ENCODE measurements at regions not wholly inside any gene's neighbourhood (a gene's known extent, or its start where the extent isn't known, plus 50 kb on each side); places are given as distances from the start of the nearest gene placed in this dataset.

- no peak for DNase-seq (ENCODE audit: low spot score)
- TF ChIP-seq, protein P1, sequence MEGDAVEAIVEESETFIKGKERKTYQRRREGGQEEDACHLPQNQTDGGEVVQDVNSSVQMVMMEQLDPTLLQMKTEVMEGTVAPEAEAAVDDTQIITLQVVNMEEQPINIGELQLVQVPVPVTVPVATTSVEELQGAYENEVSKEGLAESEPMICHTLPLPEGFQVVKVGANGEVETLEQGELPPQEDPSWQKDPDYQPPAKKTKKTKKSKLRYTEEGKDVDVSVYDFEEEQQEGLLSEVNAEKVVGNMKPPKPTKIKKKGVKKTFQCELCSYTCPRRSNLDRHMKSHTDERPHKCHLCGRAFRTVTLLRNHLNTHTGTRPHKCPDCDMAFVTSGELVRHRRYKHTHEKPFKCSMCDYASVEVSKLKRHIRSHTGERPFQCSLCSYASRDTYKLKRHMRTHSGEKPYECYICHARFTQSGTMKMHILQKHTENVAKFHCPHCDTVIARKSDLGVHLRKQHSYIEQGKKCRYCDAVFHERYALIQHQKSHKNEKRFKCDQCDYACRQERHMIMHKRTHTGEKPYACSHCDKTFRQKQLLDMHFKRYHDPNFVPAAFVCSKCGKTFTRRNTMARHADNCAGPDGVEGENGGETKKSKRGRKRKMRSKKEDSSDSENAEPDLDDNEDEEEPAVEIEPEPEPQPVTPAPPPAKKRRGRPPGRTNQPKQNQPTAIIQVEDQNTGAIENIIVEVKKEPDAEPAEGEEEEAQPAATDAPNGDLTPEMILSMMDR (IDR thresholded peaks at IDR 0.05): no peak
- no peaks in the 10 kb centered on the region for H3K27me3 Mint-ChIP-seq (ENCODE audit: low read depth)
- H3K36me3 Mint-ChIP-seq (ENCODE audit: low read depth): no peaks in the 10 kb centered on the region
- no peak overlapping the region for H3K27ac Mint-ChIP-seq (ENCODE audit: unreplicated experiment)
- H3K4me3 Mint-ChIP-seq (ENCODE audit: unreplicated experiment): no peak overlapping the region
- no peaks in the 10 kb centered on the region for H3K9me3 Mint-ChIP-seq (ENCODE audit: low read depth)
- peaks cover 3% of the 10 kb centered on the region for H3K4me1 Mint-ChIP-seq (ENCODE audit: low read depth)
Measured at GRCh38 chr4:121248747-121249146, 84.6 kb upstream of the TNIP3 start.

DNA sequence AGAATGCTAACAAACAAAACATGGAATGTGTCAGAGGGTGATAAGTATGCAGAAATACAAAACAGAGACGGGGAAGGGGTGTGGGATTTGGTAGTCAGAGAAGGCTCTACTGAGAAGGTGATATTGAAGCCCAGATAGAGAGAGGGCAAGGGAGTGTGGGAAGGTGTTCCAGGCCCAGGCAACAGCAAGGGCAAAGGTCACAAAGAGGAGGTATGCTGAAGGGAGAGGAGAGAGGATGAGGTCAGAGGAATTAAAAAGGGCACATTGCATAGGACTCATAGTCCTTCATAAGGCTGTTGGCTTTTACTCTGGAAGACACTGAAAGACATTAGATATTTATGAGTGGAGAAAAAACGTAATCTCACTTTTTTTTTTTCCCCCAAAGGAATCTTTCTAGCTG, 82.6 kb upstream of the TNIP3 start:
- H3K36me3 Mint-ChIP-seq (ENCODE audit: low read depth): no peaks in the 10 kb centered on the region
- H3K27me3 Mint-ChIP-seq (ENCODE audit: low read depth): no peaks in the 10 kb centered on the region
- H3K9me3 Mint-ChIP-seq (ENCODE audit: low read depth): no peaks in the 10 kb centered on the region

GRCh38 chr4:121243485-121243884, 79.4 kb upstream of the TNIP3 start:
- no peaks in the 10 kb centered on the region for H3K36me3 Mint-ChIP-seq (ENCODE audit: low read depth)
- H3K9me3 Mint-ChIP-seq (ENCODE audit: low read depth): no peaks in the 10 kb centered on the region
- peaks cover 11% of the 10 kb centered on the region for H3K4me1 Mint-ChIP-seq (ENCODE audit: low read depth)
- no peak overlapping the region for H3K4me3 Mint-ChIP-seq (ENCODE audit: unreplicated experiment)
- TF ChIP-seq, protein P1 (IDR thresholded peaks at IDR 0.05): no peak
- H3K27me3 Mint-ChIP-seq (ENCODE audit: low read depth): no peaks in the 10 kb centered on the region
- no peak overlapping the region for H3K27ac Mint-ChIP-seq (ENCODE audit: unreplicated experiment)
- no peak for DNase-seq (ENCODE audit: low spot score)

More for the DNA sequence above, 82.6 kb upstream of the TNIP3 start:
- Mint-ChIP-seq H3K27ac (ENCODE audit: unreplicated experiment) (no peak overlapping the region), H3K4me1 (ENCODE audit: low read depth) (peaks cover 14% of the 10 kb centered on the region), H3K4me3 (ENCODE audit: unreplicated experiment) (no peak overlapping the region)
- DNase-seq (ENCODE audit: low spot score): no peak
- TF ChIP-seq, protein P1 (IDR thresholded peaks at IDR 0.05): no peak

- Mint-ChIP-seq H3K36me3 (ENCODE audit: low read depth) (no peaks in the 10 kb centered on the region), H3K27ac (ENCODE audit: unreplicated experiment) (no peak overlapping the region), H3K27me3 (ENCODE audit: low read depth) (no peaks in the 10 kb centered on the region), H3K9me3 (ENCODE audit: low read depth) (peaks cover 3% of the 10 kb centered on the region), H3K4me3 (ENCODE audit: unreplicated experiment) (no peak overlapping the region), H3K4me1 (ENCODE audit: low read depth) (peaks cover 15% of the 10 kb centered on the region)
- no peak for DNase-seq (ENCODE audit: low spot score)
- TF ChIP-seq, protein P1 (IDR thresholded peaks at IDR 0.05): no peak
Measured at GRCh38 chr4:121242188-121242750, 78.1 kb upstream of the TNIP3 start.

DNA sequence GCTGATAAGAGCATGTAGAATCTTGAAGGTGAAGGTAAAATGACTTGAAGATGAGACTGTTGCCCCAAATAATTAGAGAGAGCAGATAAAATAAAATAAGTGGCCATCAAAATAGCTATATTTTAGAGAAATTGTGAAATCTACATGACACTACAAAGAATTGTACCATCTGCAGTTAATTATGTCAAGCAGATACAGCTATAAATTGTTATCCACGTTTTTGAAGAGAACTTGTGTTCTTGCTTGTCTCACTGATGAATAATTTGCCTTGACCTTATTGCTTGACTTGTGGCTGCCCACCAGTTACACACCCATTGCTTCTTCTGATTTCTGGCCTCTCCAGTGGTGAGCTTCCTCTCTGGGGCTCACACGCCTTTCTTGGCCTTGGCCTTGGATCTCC, 75.8 kb upstream of the TNIP3 start:
- TF ChIP-seq, protein P1 (IDR thresholded peaks at IDR 0.05): no peak
- Mint-ChIP-seq H3K9me3 (ENCODE audit: low read depth) (peaks cover 3% of the 10 kb centered on the region), H3K36me3 (ENCODE audit: low read depth) (no peaks in the 10 kb centered on the region), H3K4me3 (ENCODE audit: unreplicated experiment) (no peak overlapping the region), H3K27ac (ENCODE audit: unreplicated experiment) (no peak overlapping the region), H3K27me3 (ENCODE audit: low read depth) (no peaks in the 10 kb centered on the region), H3K4me1 (ENCODE audit: low read depth) (peaks cover 32% of the 10 kb centered on the region)
- DNase-seq (ENCODE audit: low spot score): no peak

All from chondrocyte (in vitro differentiated cells).